SU-DHL-6 (cell line): ENCODE measurements at regions not wholly inside any gene's neighbourhood (a gene's known extent, or its start where the extent isn't known, plus 50 kb on each side); places are given as distances from the start of the nearest gene placed in this dataset.

Source experiments
- EZH2phosphoT487 ChIP-seq: fragments of 200-600 bp; sonication (generic), shearing (Covaris generic); conservative IDR thresholded peaks from 2 replicates; pipeline ENCODE4 v1.6.1; 2018; ENCODE audit warnings: mild to moderate bottlenecking, antibody characterized with exemption, low read length, moderate library complexity, mixed read lengths
- TF ChIP-seq, protein P1 (sequence below): fragments of 200-600 bp; sonication (generic); IDR thresholded peaks from one replicate; pipeline ENCODE4 v1.5.1; 2017; ENCODE audit warnings: antibody characterized with exemption, mild to moderate bottlenecking, low read length, moderate library complexity; ENCODE audit not compliant: insufficient read depth, poor library complexity, severe bottlenecking

DNA sequence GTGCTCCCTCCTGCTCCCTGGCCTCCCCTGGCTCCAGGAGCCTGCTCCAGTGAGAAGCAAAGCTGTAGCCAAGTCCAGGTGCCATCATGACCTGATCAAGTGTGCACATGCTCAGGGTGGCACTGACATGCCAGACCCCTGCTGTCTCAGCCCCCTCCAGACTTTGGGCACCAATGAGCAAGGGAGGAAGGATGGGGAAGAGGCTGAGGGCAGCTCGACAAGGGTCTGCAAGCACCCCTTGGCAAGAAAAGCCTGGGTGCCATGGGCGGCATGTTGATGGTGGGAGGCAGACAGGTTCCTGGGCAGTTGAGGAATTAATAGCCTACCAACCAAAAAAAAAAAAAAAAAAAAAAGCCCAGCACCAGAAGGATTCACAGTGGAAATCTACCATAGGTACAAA lies 942.6 kb upstream of the PRMT6 start:
- TF ChIP-seq, protein P1, sequence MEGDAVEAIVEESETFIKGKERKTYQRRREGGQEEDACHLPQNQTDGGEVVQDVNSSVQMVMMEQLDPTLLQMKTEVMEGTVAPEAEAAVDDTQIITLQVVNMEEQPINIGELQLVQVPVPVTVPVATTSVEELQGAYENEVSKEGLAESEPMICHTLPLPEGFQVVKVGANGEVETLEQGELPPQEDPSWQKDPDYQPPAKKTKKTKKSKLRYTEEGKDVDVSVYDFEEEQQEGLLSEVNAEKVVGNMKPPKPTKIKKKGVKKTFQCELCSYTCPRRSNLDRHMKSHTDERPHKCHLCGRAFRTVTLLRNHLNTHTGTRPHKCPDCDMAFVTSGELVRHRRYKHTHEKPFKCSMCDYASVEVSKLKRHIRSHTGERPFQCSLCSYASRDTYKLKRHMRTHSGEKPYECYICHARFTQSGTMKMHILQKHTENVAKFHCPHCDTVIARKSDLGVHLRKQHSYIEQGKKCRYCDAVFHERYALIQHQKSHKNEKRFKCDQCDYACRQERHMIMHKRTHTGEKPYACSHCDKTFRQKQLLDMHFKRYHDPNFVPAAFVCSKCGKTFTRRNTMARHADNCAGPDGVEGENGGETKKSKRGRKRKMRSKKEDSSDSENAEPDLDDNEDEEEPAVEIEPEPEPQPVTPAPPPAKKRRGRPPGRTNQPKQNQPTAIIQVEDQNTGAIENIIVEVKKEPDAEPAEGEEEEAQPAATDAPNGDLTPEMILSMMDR, result no peak
- TF ChIP-seq EZH2phosphoT487, result no peak
